GM12878 (cell line): ENCODE measurements at regions not wholly inside any gene's neighbourhood (a gene's known extent, or its start where the extent isn't known, plus 50 kb on each side); places are given as distances from the start of the nearest gene placed in this dataset.

Experiments used
- ATAC-seq: fragments of 200-7000 bp; cut with Tn5 transposase; 3 replicates; pipeline ENCODE4 v1.9.1; 2020; ENCODE audit warnings: mild to moderate bottlenecking, moderate library complexity
- BruUV-seq: library from RNA; stranded (reverse); fragments of 400-500 nt; replicated peaks from 2 replicates; lab custom pipeline; 2021; lab: Mats Ljungman, UMichigan
- CTCF ChIA-PET: fragments of 300-600 bp; sonication (Branson Sonifier 250); formaldehyde crosslinking; extraction: SDS; loops from one replicate; lab custom pipeline; 2021; ENCODE audit warnings: inconsistent platforms; lab: Yijun Ruan, JAX
- POLR2A ChIA-PET: fragments of 350-600 bp; formaldehyde crosslinking; extraction: SDS; loops from one replicate; lab custom pipeline; 2021; ENCODE audit warnings: inconsistent platforms; lab: Charles Lee
- RAD21 ChIA-PET: fragments of 300-600 bp; sonication (Branson Sonifier 250); formaldehyde crosslinking; loops from one replicate; lab custom pipeline; 2023; ENCODE audit warnings: antibody characterized with exemption; ENCODE audit not compliant: unreplicated experiment; lab: Charles Lee
- SMC1A ChIA-PET: fragments of 300-600 bp; sonication (Branson Sonifier 250); formaldehyde crosslinking; loops from one replicate; lab custom pipeline; 2023; ENCODE audit not compliant: unreplicated experiment, uncharacterized antibody; lab: Charles Lee
- DNase-seq: peaks from one replicate; pipeline ENCODE4 v3.0.0-alpha.2; 2011; ENCODE audit warnings: low read depth, low spot score
- FAIRE-seq: peaks from 3 replicates; lab custom pipeline; 2011; peaks lifted over from hg19 to GRCh38; lab: Jason Lieb, UNC
- H2AFZ ChIP-seq: 2 replicates; pipeline ENCODE4 v1.6.0; 2011; ENCODE audit warnings: low read depth, low read length, control low read depth; ENCODE audit not compliant: control insufficient read depth
- H3K27ac ChIP-seq: 2 replicates; pipeline ENCODE4 v1.5.1; 2011; ENCODE audit warnings: control low read depth; ENCODE audit not compliant: control insufficient read depth, insufficient read depth
- H3K27me3 ChIP-seq, 2 experiments: replicated peaks in 1 of 2; 2 replicates each; pipeline versions ENCODE4 v1.6.0 to v1.6.1; 2011; ENCODE audit warnings: low read length in 1 of 2; ENCODE audit not compliant: control insufficient read depth in 2 of 2, insufficient read depth in 2 of 2
- H3K36me3 ChIP-seq, 2 experiments: 2 replicates each; pipeline ENCODE4 v1.5.1; 2011; ENCODE audit warnings: low read length in 1 of 2; ENCODE audit not compliant: control insufficient read depth in 2 of 2, insufficient read depth in 2 of 2
- H3K4me1 ChIP-seq: 2 replicates; pipeline ENCODE4 v1.6.1; 2011; ENCODE audit warnings: mild to moderate bottlenecking, low read length, moderate library complexity, mixed read lengths; ENCODE audit not compliant: control insufficient read depth, insufficient read depth
- H3K4me2 ChIP-seq: 2 replicates; pipeline ENCODE4 v1.6.0; 2011; ENCODE audit warnings: control low read depth; ENCODE audit not compliant: control insufficient read depth, insufficient read depth
- H3K4me3 ChIP-seq: fragments of 200-600 bp; sonication (generic); 2 replicates; pipeline ENCODE4 v1.5.1; 2016
- H3K79me2 ChIP-seq: 2 replicates; pipeline ENCODE4 v1.6.0; 2011; ENCODE audit warnings: low read length; ENCODE audit not compliant: control insufficient read depth, insufficient read depth
- H3K9ac ChIP-seq: 2 replicates; pipeline ENCODE4 v1.8.0; 2011; ENCODE audit warnings: low read length, control low read depth, mixed read lengths; ENCODE audit not compliant: control insufficient read depth, insufficient read depth
- H3K9me3 ChIP-seq: replicated peaks from 3 replicates; pipeline ENCODE4 v1.5.1; 2011; ENCODE audit warnings: mild to moderate bottlenecking, low read length; ENCODE audit not compliant: control insufficient read depth, insufficient read depth
- H4K20me1 ChIP-seq: 2 replicates; pipeline ENCODE4 v1.6.0; 2011; ENCODE audit not compliant: control insufficient read depth, insufficient read depth
- ATF7 ChIP-seq: fragments of 450-650 bp; IDR thresholded peaks from 2 replicates; pipeline ENCODE4 v1.6.1; 2016; ENCODE audit warnings: low read depth, mild to moderate bottlenecking
- BHLHE40 ChIP-seq, 2 experiments: fragments of 450-650 bp in 1 of 2; IDR thresholded peaks; 2 replicates each; pipeline ENCODE4 v1.6.1; 2011 to 2017; ENCODE audit warnings: low read depth in 2 of 2, borderline replicate concordance in 1 of 2, improper control_type of control experiment in 1 of 2, low read length in 1 of 2, mild to moderate bottlenecking in 1 of 2
- FOS ChIP-seq: IDR thresholded peaks from 3 replicates; pipeline ENCODE4 v1.6.1; 2011; ENCODE audit warnings: borderline replicate concordance; ENCODE audit not compliant: insufficient read length; ENCODE audit errors: extremely low read depth
- KLF5 ChIP-seq: fragments of 450-650 bp; IDR thresholded peaks from 2 replicates; pipeline ENCODE4 v1.6.1; 2014; ENCODE audit warnings: mild to moderate bottlenecking; ENCODE audit not compliant: partially characterized antibody
- MEF2A ChIP-seq: IDR thresholded peaks from 2 replicates; pipeline ENCODE4 v1.6.1; 2011; ENCODE audit warnings: low read depth, mild to moderate bottlenecking, low read length, moderate library complexity; ENCODE audit not compliant: insufficient read depth
- MTA2 ChIP-seq: fragments of 450-650 bp; IDR thresholded peaks from 2 replicates; pipeline ENCODE4 v1.6.1; 2016; ENCODE audit warnings: low read depth, mild to moderate bottlenecking, moderate library complexity
- NRF1 ChIP-seq: conservative IDR thresholded peaks from 2 replicates; pipeline ENCODE4 v1.6.1; 2011; ENCODE audit warnings: mild to moderate bottlenecking, low read depth, low read length, improper control_type of control experiment
- RFX5 ChIP-seq: IDR thresholded peaks from 2 replicates; pipeline ENCODE4 v1.6.1; 2011; ENCODE audit warnings: low read depth, low read length, improper control_type of control experiment
- STAT3 ChIP-seq: IDR thresholded peaks from 2 replicates; pipeline ENCODE4 v1.6.1; 2011; ENCODE audit warnings: low read depth, low read length, improper control_type of control experiment
- TCF3 ChIP-seq: IDR thresholded peaks from 2 replicates; pipeline ENCODE4 v1.6.1; 2012; ENCODE audit warnings: low read depth, mild to moderate bottlenecking, low read length, borderline replicate concordance; ENCODE audit not compliant: insufficient read depth
- TCF7 ChIP-seq: IDR thresholded peaks from 2 replicates; pipeline ENCODE4 v1.6.1; 2014; ENCODE audit warnings: antibody characterized with exemption, borderline replicate concordance
- ZNF207 ChIP-seq: fragments of 450-650 bp; IDR thresholded peaks from 2 replicates; pipeline ENCODE4 v1.6.1; 2014; ENCODE audit warnings: antibody characterized with exemption, mild to moderate bottlenecking, borderline replicate concordance
- WGBS: methylation state at CpG from one replicate; pipeline ENCODE4 v1.1.6; 2016; ENCODE audit warnings: low lambda C conversion rate; ENCODE audit not compliant: insufficient replicate concordance, insufficient coverage; ENCODE audit errors: missing lambda C conversion rate; 5-methylcytosine and 5-hydroxymethylcytosine counted together
- in situ Hi-C: fragments of 300-500 bp; cut with MboI; formaldehyde crosslinking; loops from 9 replicates; pipeline ENCODE4 v1.14.3; 2018; ENCODE audit warnings: mixed read lengths
- intact Hi-C: fragments of 100-400 bp; cut with micrococcal nuclease; formaldehyde crosslinking; loops from one replicate; pipeline ENCODE4 v1.14.2; 2022; ENCODE audit not compliant: unreplicated experiment
- TF ChIP-seq, protein P1 (sequence below): IDR thresholded peaks from 2 replicates; pipeline ENCODE4 v1.6.1; 2011; ENCODE audit warnings: borderline replicate concordance, low read depth, mild to moderate bottlenecking, moderate library complexity, low read length; ENCODE audit not compliant: insufficient read depth, poor library complexity, severe bottlenecking
- TF ChIP-seq, protein P2 (sequence below): fragments of 450-650 bp; IDR thresholded peaks from 2 replicates; pipeline ENCODE4 v1.6.1; 2016; ENCODE audit warnings: mild to moderate bottlenecking, moderate library complexity, borderline replicate concordance
- TF ChIP-seq, protein P3 (sequence below): fragments of 450-650 bp; IDR thresholded peaks from 2 replicates; pipeline ENCODE4 v1.6.1; 2016; ENCODE audit warnings: mild to moderate bottlenecking

DNA sequence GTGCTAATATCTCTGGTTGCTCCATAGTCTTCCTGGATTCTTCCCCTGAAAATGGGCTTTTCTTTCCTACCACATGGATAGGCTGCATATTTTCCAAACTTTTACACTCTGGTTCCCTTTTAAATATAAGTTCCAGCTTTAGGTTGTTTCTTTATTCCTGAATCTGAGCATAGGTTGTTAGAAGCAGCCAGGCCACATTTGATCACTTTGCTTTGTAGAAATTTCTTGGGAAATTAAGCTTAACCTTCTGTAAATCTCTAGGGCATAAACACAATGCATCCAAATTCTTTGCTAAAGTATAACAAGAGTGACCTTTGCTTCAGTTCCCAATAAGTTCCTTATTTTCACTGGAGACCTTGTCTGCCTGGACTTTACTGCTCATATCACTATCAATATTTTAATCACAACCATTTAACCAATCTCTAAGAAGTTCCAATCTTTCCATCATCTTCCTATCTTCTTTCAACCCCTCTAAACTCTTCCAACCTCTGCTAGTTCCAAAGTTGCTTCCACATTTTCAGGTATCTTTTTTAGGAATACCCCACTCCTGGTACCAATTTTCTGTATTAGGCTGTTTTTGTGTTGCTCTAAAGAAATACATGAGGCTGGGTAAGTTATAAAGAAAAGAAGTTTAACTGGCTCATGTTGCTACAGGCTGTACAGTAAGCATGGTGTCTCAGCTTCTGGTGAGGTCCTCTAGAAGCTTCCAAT, 389.6 kb upstream of the HS6ST1 start (continued):
- TF ChIP-seq, protein P1, sequence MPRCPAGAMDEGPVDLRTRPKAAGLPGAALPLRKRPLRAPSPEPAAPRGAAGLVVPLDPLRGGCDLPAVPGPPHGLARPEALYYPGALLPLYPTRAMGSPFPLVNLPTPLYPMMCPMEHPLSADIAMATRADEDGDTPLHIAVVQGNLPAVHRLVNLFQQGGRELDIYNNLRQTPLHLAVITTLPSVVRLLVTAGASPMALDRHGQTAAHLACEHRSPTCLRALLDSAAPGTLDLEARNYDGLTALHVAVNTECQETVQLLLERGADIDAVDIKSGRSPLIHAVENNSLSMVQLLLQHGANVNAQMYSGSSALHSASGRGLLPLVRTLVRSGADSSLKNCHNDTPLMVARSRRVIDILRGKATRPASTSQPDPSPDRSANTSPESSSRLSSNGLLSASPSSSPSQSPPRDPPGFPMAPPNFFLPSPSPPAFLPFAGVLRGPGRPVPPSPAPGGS, result no peak
- no peak for TF ChIP-seq NRF1
- TF ChIP-seq, all 136 proteins: peak for 0

DNA sequence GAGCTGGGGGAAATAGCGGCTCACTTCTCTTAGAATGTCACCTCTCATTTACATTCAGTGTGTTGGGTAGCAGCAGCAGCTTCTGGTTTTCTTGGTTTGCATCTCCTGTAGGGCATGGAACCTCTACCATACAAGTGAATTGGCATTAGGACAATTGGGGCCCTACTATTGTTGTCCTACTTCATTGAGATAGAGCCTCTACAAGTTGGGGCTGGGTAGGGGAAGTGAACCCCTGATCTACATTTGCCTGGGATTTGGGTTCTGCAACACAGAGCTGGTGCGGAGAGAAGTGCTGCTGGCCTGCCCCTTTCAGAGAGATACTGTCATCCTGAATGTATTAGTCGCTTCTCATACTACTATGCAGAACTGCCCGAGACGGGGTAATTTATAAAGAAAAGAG, 391.6 kb upstream of the HS6ST1 start:
- no TSS peak for BruUV-seq
- 69% methylated on average over 5 of the region's 5 CpGs for WGBS
- no peaks in the 10 kb centered on the region for H4K20me1 ChIP-seq
- no peak overlapping the region for H2AFZ ChIP-seq
- ATAC-seq, result no peak
- RAD21 ChIA-PET, result no interaction called here
- no peaks in the 10 kb centered on the region for H3K4me1 ChIP-seq
- no peak for DNase-seq
- CTCF ChIA-PET, result no interaction called here
- no peaks in the 10 kb centered on the region for H3K36me3 ChIP-seq
- intact Hi-C loops (no loop called here), in situ Hi-C loops (no loop called here)
- no peak overlapping the region for H3K9ac ChIP-seq
- no peak overlapping the region for H3K4me3 ChIP-seq
- no peaks in the 10 kb centered on the region; a peak in 1 of 4 replicates for H3K27me3 ChIP-seq
- no peak for FAIRE-seq
- no peak overlapping the region for H3K27ac ChIP-seq
- H3K79me2 ChIP-seq, result no peaks in the 10 kb centered on the region
- SMC1A ChIA-PET, result interaction anchor here (0.6 kb wide), 2 partner anchors 404 to 982 kb away, joined by 3 read pairs; no protein-coding TSS in a partner anchor
- POLR2A ChIA-PET, result no interaction called here
- H3K9me3 ChIP-seq, result no peaks in the 10 kb centered on the region; the same call in 2 of the 3 replicates
- H3K4me2 ChIP-seq, result no peak overlapping the region
- TF ChIP-seq, protein P2, sequence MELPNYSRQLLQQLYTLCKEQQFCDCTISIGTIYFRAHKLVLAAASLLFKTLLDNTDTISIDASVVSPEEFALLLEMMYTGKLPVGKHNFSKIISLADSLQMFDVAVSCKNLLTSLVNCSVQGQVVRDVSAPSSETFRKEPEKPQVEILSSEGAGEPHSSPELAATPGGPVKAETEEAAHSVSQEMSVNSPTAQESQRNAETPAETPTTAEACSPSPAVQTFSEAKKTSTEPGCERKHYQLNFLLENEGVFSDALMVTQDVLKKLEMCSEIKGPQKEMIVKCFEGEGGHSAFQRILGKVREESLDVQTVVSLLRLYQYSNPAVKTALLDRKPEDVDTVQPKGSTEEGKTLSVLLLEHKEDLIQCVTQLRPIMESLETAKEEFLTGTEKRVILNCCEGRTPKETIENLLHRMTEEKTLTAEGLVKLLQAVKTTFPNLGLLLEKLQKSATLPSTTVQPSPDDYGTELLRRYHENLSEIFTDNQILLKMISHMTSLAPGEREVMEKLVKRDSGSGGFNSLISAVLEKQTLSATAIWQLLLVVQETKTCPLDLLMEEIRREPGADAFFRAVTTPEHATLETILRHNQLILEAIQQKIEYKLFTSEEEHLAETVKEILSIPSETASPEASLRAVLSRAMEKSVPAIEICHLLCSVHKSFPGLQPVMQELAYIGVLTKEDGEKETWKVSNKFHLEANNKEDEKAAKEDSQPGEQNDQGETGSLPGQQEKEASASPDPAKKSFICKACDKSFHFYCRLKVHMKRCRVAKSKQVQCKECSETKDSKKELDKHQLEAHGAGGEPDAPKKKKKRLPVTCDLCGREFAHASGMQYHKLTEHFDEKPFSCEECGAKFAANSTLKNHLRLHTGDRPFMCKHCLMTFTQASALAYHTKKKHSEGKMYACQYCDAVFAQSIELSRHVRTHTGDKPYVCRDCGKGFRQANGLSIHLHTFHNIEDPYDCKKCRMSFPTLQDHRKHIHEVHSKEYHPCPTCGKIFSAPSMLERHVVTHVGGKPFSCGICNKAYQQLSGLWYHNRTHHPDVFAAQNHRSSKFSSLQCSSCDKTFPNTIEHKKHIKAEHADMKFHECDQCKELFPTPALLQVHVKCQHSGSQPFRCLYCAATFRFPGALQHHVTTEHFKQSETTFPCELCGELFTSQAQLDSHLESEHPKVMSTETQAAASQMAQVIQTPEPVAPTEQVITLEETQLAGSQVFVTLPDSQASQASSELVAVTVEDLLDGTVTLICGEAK, result no peak
- TF ChIP-seq STAT3, result no peak
- TF ChIP-seq RFX5, result no peak
- no peak for TF ChIP-seq KLF5
- TF ChIP-seq, protein P3, sequence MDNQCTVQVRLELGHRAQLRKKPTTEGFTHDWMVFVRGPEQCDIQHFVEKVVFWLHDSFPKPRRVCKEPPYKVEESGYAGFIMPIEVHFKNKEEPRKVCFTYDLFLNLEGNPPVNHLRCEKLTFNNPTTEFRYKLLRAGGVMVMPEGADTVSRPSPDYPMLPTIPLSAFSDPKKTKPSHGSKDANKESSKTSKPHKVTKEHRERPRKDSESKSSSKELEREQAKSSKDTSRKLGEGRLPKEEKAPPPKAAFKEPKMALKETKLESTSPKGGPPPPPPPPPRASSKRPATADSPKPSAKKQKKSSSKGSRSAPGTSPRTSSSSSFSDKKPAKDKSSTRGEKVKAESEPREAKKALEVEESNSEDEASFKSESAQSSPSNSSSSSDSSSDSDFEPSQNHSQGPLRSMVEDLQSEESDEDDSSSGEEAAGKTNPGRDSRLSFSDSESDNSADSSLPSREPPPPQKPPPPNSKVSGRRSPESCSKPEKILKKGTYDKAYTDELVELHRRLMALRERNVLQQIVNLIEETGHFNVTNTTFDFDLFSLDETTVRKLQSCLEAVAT, result no peak
- TF ChIP-seq MEF2A, result no peak
- no peak for TF ChIP-seq ATF7
- TF ChIP-seq TCF7, result no peak
- TF ChIP-seq MTA2, result no peak
- no peak for TF ChIP-seq BHLHE40 (IDR thresholded peaks at IDR 0.05; ENCODE audit: borderline replicate concordance in 1 of 2, low read depth in 2 of 2, low read length in 1 of 2)
- TF ChIP-seq TCF3, result no peak
- no peak for TF ChIP-seq FOS
- TF ChIP-seq ZNF207, result no peak
